ENCODE measurements at regions not wholly inside any gene's neighbourhood (a gene's known extent, or its start where the extent isn't known, plus 50 kb on each side); places are given as distances from the start of the nearest gene placed in this dataset.

DNA sequence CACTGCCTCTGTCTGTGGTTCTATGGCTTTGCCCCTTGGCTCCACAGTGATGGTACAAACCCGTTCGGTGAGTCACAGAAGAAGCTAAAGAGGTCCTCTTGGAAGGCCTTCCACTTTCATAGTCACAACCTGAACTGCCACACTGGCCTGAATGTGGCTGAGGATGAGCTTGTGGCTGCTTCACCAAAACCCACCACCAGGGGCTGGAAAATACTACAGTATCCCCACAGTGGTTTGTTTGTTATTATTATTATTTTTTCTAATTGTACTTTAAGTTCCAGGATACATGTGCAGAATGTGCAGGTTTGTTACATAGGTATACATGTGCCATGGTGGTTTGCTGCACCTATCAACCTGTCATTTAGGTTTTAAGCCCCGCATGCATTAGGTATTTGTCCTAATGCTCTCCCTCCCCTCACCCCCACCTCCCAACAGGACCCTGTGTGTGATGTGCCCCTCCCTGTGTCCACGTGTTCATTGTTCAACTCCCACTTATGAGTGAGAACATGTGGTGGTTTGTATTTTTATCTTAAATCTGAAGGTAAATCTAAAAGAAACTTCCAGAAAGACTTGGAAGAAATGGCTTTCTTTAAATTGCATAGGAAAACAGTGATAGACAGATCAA is 160.8 kb upstream of the NPSR1 start (continued):
- TF ChIP-seq RUNX1 (IDR thresholded peaks at IDR 0.05; ENCODE audit: low read depth): no peak
- no peak for TF ChIP-seq ZNF311 (CRISPR knock-in tag; IDR thresholded peaks at IDR 0.05)

DNA sequence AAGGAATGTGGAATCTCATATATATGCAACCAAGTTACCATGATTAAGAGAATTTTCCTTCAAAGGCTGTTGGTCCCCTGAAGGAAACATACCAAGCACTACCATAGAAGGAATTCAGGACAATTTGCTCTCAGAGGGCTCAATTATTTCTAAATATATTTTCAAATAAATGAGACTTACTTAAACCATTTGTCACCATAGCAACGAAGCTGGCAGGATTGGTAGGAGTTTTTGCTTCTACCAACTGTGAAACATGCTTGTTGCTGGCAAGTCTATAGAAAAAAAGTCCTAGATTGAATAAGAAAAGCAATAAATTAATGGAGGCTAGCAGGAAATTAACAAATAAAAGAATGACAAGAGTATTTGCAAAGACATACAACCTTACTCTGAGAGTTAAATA is 156.9 kb upstream of the NPSR1 start:
- Histone ChIP-seq H3K9me3 (replicated peaks; ENCODE audit: control insufficient read depth, insufficient read depth, low read depth, low read length) (no peaks in the 10 kb centered on the region; the same call in 1 of the 2 replicates), H3K9me1 (ENCODE audit: control insufficient read depth, insufficient read depth, low read length) (no peaks in the 10 kb centered on the region), H3K27ac (ENCODE audit: extremely low read depth, low read depth, low read length) (no peak overlapping the region), H3K4me1 (replicated peaks in 1 of 2; ENCODE audit: control insufficient read depth in 2 of 2, insufficient read depth in 2 of 2, low read length in 2 of 2) (no peaks in the 10 kb centered on the region), H4K20me1 (replicated peaks; ENCODE audit: control insufficient read depth, insufficient read depth, low read length) (no peaks in the 10 kb centered on the region), H3K9ac (ENCODE audit: insufficient read depth in 1 of 2, low read depth in 2 of 2, low read length in 2 of 2) (no peak overlapping the region), H3K36me3 (ENCODE audit: control insufficient read depth, insufficient read depth, low read length) (no peaks in the 10 kb centered on the region), H3K79me2 (ENCODE audit: control insufficient read depth, insufficient read depth, low read length) (no peaks in the 10 kb centered on the region), H2AFZ (ENCODE audit: low read depth, low read length) (no peak overlapping the region), H3K4me3 (no peak overlapping the region), H3K27me3 (ENCODE audit: control insufficient read depth in 2 of 2, insufficient read depth in 2 of 2, low read length in 2 of 2) (no peaks in the 10 kb centered on the region), H3K4me2 (ENCODE audit: insufficient read depth, low read length) (no peak overlapping the region)
- FAIRE-seq: no peak
- intact Hi-C loops (cut with micrococcal nuclease) (no loop called here), in situ Hi-C loops (cut with MboI) (no loop called here)
- WGBS (ENCODE audit: insufficient coverage, low coverage, missing lambda C conversion rate): 0% methylated on average over 1 of the region's 1 CpG
- no peak for ATAC-seq
- no peak for DNase-seq (ENCODE audit: extremely low read depth in 1 of 4, low spot score in 3 of 4)
- no TSS peak for BruUV-seq (replicated peaks)
- ChIA-PET POLR2A (no interaction called here), CTCF (ENCODE audit: low intra/inter-chr PET ratio) (no interaction called here)
- no peak for TF ChIP-seq ZNF778 (CRISPR knock-in tag; IDR thresholded peaks at IDR 0.05)
- no peak for TF ChIP-seq NFE2 (IDR thresholded peaks at IDR 0.05; ENCODE audit: low read depth)
- TF ChIP-seq ZNF311 (CRISPR knock-in tag; IDR thresholded peaks at IDR 0.05): no peak
- TF ChIP-seq SNRNP70 (optimal IDR thresholded peaks at IDR 0.05; ENCODE audit: low read depth, low read length): no peak
- TF ChIP-seq, protein P1, sequence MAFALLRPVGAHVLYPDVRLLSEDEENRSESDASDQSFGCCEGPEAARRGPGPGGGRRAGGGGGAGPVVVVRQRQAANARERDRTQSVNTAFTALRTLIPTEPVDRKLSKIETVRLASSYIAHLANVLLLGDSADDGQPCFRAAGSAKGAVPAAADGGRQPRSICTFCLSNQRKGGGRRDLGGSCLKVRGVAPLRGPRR (CRISPR knock-in tag; IDR thresholded peaks at IDR 0.05): no peak
- TF ChIP-seq PHTF2 (CRISPR knock-in tag; IDR thresholded peaks at IDR 0.05): no peak
- no peak for TF ChIP-seq NCOA1 (IDR thresholded peaks at IDR 0.05; ENCODE audit: low read depth)
- TF ChIP-seq LARP7 (IDR thresholded peaks at IDR 0.05): no peak
- TF ChIP-seq HMG20B (CRISPR knock-in tag; IDR thresholded peaks at IDR 0.05): no peak
- no peak for TF ChIP-seq SREBF2 (CRISPR knock-in tag; IDR thresholded peaks at IDR 0.05)
- no peak for TF ChIP-seq ZNF408 (CRISPR knock-in tag; IDR thresholded peaks at IDR 0.05; ENCODE audit: low read depth)
